ENCODE measurements at regions not wholly inside any gene's neighbourhood (a gene's known extent, or its start where the extent isn't known, plus 50 kb on each side); places are given as distances from the start of the nearest gene placed in this dataset.
"Not testable (repeated sequence)": the region's sequence is repeated elsewhere in the genome, so short reads cannot be mapped to it uniquely, and the experiment has no call there.

GRCh38 chr6:141981190-141981589 lies 151.5 kb upstream of the GJE1 start:
- no peak overlapping the region for H3K4me3 ChIP-seq (ENCODE audit: low read length)
- no peaks in the 10 kb centered on the region for H3K36me3 ChIP-seq (replicated peaks; ENCODE audit: insufficient read depth, low read length)
- H3K4me2 ChIP-seq (ENCODE audit: low read depth, low read length) = no peak overlapping the region
- no peak overlapping the region for H2AFZ ChIP-seq (ENCODE audit: low read length)
- TF ChIP-seq EZH2 (optimal IDR thresholded peaks at IDR 0.05; ENCODE audit: low read depth, low read length) = no peak
- TF ChIP-seq CTCF (IDR thresholded peaks at IDR 0.05; ENCODE audit: low read length) = no peak
- TF ChIP-seq EZH2phosphoT487 (IDR thresholded peaks at IDR 0.05; ENCODE audit: low read length) = no peak
- H3K79me2 ChIP-seq (ENCODE audit: low read length) = no peaks in the 10 kb centered on the region
- no peaks in the 10 kb centered on the region for H3K27me3 ChIP-seq (replicated peaks; ENCODE audit: insufficient read depth, low read length)
- DNase-seq = no peak
- H3K4me1 ChIP-seq (ENCODE audit: low read length) = no peaks in the 10 kb centered on the region
- no peaks in the 10 kb centered on the region for H3F3A ChIP-seq (ENCODE audit: insufficient read depth, low read length)
- H3K27ac ChIP-seq (ENCODE audit: low read length) = no peak overlapping the region
- H3K9me2 ChIP-seq (replicated peaks; ENCODE audit: insufficient read depth, low read length) = no peaks in the 10 kb centered on the region
- no peaks in the 10 kb centered on the region for H4K20me1 ChIP-seq (ENCODE audit: insufficient read depth, low read length)
- H3K9me3 ChIP-seq (replicated peaks; ENCODE audit: insufficient read depth, low read length) = no peaks in the 10 kb centered on the region
- H3K9ac ChIP-seq (ENCODE audit: low read length) = no peak overlapping the region

- Histone ChIP-seq H3K36me3 (replicated peaks; ENCODE audit: insufficient read depth, low read length) (no peaks in the 10 kb centered on the region), H3F3A (ENCODE audit: insufficient read depth, low read length) (no peaks in the 10 kb centered on the region), H3K4me2 (ENCODE audit: low read depth, low read length) (no peak overlapping the region), H3K9ac (ENCODE audit: low read length) (no peak overlapping the region), H3K27me3 (replicated peaks; ENCODE audit: insufficient read depth, low read length) (no peaks in the 10 kb centered on the region), H3K27ac (ENCODE audit: low read length) (no peak overlapping the region), H3K9me2 (replicated peaks; ENCODE audit: insufficient read depth, low read length) (no peaks in the 10 kb centered on the region), H4K20me1 (ENCODE audit: insufficient read depth, low read length) (no peaks in the 10 kb centered on the region), H2AFZ (ENCODE audit: low read length) (no peak overlapping the region), H3K9me3 (replicated peaks; ENCODE audit: insufficient read depth, low read length) (no peaks in the 10 kb centered on the region), H3K79me2 (ENCODE audit: low read length) (no peaks in the 10 kb centered on the region), H3K4me3 (ENCODE audit: low read length) (no peak overlapping the region), H3K4me1 (ENCODE audit: low read length) (no peaks in the 10 kb centered on the region)
- TF ChIP-seq EZH2 (optimal IDR thresholded peaks at IDR 0.05; ENCODE audit: low read depth, low read length) (no peak), EZH2phosphoT487 (IDR thresholded peaks at IDR 0.05; ENCODE audit: low read length) (no peak), CTCF (IDR thresholded peaks at IDR 0.05; ENCODE audit: low read length) (no peak)
- DNase-seq = no peak
Observed at GRCh38 chr6:141977782-141978181, 154.9 kb upstream of the GJE1 start.

GRCh38 chr6:141976994-141977393 lies 155.7 kb upstream of the GJE1 start:
- Histone ChIP-seq H3K27ac (ENCODE audit: low read length) (no peak overlapping the region), H3K9me3 (replicated peaks; ENCODE audit: insufficient read depth, low read length) (no peaks in the 10 kb centered on the region), H3K9ac (ENCODE audit: low read length) (no peak overlapping the region), H3K27me3 (replicated peaks; ENCODE audit: insufficient read depth, low read length) (no peaks in the 10 kb centered on the region), H3F3A (ENCODE audit: insufficient read depth, low read length) (no peaks in the 10 kb centered on the region), H3K9me2 (replicated peaks; ENCODE audit: insufficient read depth, low read length) (no peaks in the 10 kb centered on the region), H3K4me1 (ENCODE audit: low read length) (no peaks in the 10 kb centered on the region), H3K36me3 (replicated peaks; ENCODE audit: insufficient read depth, low read length) (no peaks in the 10 kb centered on the region), H4K20me1 (ENCODE audit: insufficient read depth, low read length) (no peaks in the 10 kb centered on the region), H3K4me2 (ENCODE audit: low read depth, low read length) (no peak overlapping the region), H3K4me3 (ENCODE audit: low read length) (no peak overlapping the region), H2AFZ (ENCODE audit: low read length) (no peak overlapping the region), H3K79me2 (ENCODE audit: low read length) (no peaks in the 10 kb centered on the region)
- no peak for DNase-seq
- TF ChIP-seq EZH2phosphoT487 (IDR thresholded peaks at IDR 0.05; ENCODE audit: low read length) = no peak
- no peak for TF ChIP-seq EZH2 (optimal IDR thresholded peaks at IDR 0.05; ENCODE audit: low read depth, low read length)
- no peak for TF ChIP-seq CTCF (IDR thresholded peaks at IDR 0.05; ENCODE audit: low read length)

DNA sequence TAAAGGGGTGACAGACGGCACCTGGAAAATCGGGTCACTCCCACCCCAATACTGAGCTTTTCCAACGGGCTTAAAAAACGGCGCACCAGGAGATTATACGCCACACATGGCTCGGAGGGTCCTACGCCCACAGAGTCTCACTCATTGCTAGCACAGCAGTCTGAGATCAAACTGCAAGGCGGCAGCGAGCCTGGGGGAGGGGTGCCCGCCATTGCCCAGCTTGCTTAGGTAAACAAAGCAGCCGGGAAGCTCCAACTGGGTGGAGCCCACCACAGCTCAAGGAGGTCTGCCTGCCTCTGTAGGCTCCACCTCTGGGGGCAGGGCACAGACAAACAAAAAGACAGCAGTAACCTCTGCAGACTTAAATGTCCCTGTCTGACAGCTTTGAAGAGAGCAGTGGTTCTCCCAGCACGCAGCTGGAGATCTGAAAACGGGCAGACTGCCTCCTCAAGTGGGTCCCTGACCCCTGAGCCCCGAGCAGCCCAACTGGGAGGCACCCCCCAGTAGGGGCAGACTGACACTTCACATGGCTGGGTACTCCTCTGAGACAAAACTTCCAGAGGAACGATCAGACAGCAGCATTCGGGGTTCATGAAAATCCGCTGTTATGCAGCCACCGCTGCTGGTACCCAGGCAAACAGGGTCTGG lies 162.8 kb upstream of the GJE1 start:
- H3F3A ChIP-seq (ENCODE audit: insufficient read depth, low read length); DNase-seq; H4K20me1 ChIP-seq (ENCODE audit: insufficient read depth, low read length); H3K4me1 ChIP-seq (ENCODE audit: low read length); H3K79me2 ChIP-seq (ENCODE audit: low read length); H2AFZ ChIP-seq (ENCODE audit: low read length); H3K9me2 ChIP-seq (replicated peaks; ENCODE audit: insufficient read depth, low read length); H3K4me3 ChIP-seq (ENCODE audit: low read length); H3K9ac ChIP-seq (ENCODE audit: low read length); H3K27me3 ChIP-seq (replicated peaks; ENCODE audit: insufficient read depth, low read length); H3K27ac ChIP-seq (ENCODE audit: low read length); H3K36me3 ChIP-seq (replicated peaks; ENCODE audit: insufficient read depth, low read length); H3K4me2 ChIP-seq (ENCODE audit: low read depth, low read length); H3K9me3 ChIP-seq (replicated peaks; ENCODE audit: insufficient read depth, low read length): not testable (repeated sequence)
